NCI-H2029 treated with DMSO at 0.1 percent for 48 hours (cell line): ENCODE measurements at regions not wholly inside any gene's neighbourhood (a gene's known extent, or its start where the extent isn't known, plus 50 kb on each side); places are given as distances from the start of the nearest gene placed in this dataset.

Experiments
- DNase-seq: peaks from one replicate; lab custom pipeline; 2025; lab: John Stamatoyannopoulos, UW

DNA sequence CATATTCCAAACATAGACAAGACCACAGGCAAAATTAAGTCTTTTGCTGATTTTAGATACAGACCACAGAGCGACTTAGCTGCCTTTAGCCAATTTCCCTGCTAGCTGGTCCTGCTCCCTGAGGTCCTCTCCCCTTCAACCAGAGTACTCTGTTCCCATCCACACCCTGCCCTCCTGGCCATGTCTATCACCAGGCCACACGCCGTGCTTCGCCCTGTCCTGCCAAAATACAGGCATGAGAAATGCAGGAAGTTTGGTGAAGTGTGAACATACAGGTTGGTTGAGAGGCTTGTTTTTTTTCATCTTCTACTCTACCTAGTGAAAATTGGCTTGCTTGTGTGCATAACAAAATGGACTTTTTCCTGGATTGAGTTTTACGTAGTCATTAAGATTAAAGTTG, 226.2 kb upstream of the TENM3 start:
- no peak for DNase-seq

DNA sequence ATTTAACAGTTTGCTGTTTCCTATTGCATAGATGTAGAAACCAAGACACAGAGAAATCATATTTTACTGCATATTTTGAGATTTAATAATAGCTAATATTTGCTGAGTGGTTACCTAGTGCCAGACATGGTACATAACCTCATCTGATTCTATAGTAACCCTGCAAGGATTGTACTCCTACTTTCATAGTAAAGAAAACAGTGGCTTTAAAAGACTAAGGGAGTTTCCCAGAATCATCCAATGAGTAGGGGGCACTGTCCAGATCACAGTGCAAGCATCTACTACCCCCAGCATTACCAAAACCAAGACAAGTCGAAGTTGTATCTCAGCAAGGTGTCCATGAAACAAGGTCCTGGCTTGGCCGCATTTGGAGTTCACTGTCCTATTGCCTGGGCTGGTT, 224.5 kb upstream of the TENM3 start:
- DNase-seq, result no peak

DNA sequence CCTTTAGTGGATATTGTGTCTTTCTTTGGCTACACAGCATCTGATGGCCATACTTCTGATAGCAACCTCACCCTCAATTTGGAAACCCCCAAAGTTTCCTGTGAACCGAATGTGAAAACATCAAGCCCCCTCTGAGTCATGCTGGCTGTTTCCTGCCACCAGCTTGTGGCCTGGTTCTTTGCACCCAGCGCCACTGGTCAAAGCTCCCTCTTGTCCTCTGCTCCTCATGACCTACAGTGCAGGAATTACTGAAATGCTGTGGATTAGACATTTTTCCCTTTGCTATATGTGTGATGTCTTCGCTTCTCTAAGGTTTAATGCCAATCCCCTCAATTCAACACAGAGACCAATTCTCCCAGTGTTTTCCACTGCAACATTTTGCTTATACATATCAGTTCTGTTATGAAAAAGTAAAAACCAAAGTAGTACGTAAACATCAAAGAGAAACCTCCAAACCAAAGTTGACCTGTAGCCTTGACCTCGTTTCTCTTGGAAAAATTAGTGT, 224.0 kb upstream of the TENM3 start:
- no peak for DNase-seq

DNA sequence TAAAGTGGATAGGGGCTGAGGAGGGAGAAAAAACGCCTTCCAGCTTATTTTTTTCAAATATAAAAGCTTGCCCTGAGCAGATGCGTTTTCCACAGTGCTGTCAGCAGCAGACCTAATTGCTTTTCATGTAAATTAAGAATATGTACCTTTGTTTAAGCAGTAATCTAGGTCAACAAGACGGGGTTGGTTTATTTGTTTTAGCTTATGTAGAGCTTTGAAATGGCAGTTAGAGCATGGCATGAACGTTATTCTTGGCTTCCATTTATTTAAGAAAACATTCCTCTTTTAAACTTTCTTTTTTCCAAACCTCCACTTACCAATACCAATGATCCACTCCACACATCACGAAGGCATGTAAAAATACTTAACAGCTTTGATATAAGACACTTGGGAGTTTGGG, 220.3 kb upstream of the TENM3 start:
- peak; percentile 62 for DNase-seq

DNA sequence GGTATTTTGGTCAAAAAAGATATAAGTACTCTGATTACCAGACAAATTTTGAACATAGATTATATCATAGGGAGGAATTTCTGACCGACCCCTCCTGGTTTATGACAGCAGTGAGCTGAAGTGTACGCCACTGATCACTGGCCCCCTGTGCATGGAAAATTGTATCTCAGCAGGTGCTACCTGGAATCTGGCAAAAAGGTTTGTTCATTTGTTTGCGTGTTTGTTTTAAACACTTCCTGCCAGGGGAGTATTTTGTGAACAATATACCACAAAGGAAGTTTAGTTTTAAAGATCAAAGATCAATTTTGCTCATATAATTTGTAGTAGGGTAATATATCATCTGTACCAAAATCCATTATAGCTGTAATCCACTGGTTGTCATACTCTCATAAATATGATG, 219.7 kb upstream of the TENM3 start:
- peak; percentile 56 for DNase-seq

DNA sequence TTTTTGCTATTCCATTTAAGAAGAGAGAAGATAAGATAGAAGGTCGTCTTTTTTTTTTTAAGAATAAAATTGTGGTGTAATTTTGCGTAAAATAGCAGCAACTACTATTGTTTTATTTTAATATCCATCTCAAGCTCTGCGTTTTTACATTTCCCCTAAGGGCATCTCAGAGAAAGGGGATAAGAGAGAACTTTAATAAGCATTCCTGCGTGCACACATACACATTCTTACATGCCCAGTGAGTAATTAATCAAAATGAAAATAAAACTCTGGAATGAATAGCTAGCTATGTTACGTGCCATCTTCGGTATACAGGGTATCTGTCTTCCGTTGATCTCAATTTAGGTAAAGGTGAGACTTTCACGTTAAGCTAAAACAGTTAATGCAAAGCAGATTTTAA, 200.3 kb upstream of the TENM3 start:
- DNase-seq, result no peak

DNA sequence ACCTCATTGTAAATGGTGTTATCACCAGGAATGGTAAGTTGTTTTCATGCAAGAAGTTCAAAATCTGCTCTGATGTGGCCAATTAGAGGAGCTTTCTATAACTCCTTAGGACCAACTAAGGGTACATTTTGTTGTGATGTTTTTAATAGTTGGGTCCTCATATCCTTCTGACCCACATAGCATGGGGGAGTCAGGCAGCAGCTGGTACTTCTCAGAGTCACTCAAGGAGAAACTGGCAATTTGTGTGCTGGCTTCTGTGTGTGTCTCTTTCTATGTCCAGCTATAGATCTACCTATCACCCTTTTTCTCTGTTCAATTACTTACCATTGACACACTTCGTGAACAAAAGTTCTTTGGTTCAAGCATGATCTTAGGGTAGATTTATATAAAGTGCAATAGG, 194.3 kb upstream of the TENM3 start:
- no peak for DNase-seq

DNA sequence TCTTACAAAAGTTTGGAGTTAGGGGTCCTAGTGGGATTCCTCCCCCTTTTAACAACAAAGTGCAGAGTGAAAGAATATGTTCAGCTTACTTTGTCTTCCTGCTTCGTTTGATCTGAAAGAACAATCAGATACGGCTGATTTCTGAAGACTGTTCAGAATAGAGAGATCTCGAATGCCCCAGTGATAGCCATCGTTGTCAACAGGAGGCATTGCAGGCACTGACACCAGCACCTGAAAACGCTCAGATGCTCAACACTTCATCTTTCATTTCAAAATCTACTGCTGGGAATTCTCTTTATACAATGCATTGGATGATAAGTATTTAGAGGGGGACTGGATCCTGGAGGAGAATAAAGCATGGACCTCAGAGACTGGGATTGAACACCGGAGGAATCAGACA, 186.3 kb upstream of the TENM3 start:
- DNase-seq, result no peak

DNA sequence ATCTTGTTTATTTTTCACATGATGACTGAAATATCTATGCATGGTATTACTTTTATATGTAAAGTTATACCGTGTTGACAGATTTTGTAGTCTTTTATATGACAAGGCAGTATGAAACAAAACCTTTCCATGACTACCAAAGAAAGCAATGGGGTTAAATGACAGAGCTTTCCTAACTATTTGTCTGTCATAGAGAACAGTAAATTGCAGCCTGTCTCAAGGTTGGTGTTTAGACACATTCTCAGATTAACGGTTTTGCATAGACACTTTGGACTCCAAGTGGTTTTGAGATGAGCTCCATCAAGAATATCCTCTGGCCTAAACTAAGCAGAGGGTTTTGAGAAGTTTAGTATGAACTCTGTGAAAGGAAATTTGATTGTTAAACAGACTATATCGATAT, 180.7 kb upstream of the TENM3 start:
- no peak for DNase-seq

DNA sequence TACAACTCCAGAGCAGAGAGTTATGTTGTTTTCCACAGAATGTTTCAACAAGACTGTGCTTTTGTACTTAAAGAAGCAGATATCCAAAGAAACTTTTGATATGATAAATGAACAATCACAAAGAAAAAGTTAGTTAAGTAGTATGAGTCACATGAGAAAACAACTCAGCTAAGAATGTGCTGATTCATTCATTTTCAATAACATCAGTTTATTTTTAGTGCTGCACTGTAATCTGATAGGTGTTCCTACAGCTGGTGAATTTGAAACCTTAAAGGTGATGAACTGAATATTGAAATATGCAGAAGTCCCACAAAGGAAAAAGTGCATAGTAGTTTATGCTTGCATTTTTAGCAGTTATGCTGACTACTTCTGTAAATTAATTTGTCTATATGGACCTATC, 180.3 kb upstream of the TENM3 start:
- no peak for DNase-seq

DNA sequence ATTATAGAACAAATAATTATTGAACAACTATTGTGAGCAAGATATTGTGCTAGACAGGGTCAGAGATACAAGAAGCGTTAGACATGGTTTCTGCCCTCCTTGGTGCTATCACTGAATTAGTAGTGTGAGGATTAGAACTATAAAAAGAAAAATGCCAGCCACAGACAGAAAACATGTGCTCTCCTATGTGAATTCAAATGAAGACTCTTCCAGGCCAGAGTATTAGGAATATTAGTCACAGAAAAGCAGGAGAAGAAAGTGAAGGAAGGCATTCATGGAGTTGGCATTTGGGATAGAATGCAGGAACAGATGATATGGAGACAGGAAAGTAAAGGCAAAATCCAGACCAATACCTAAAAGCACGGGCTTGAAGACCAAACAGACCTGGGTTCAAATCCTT, 179.6 kb upstream of the TENM3 start:
- no peak for DNase-seq

DNA sequence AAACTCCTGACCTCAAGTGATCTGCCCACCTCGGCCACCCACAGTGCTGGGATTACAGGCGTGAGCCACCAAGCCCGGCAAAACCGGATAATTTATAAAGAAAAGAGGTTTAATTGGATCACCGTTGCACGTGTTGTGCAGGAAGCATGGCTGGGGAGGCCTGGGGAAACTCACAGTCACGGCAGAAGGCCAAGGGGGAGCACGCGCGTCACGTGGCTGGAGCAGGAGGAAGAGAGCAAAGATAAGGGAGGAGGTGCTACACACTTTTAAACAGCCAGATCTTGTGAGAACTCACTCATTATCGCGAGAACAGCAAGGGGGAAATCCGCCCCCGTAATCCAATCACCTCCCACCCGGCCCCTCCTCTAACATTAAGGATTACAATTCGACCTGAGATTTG, 177.9 kb upstream of the TENM3 start:
- DNase-seq, result no peak

DNA sequence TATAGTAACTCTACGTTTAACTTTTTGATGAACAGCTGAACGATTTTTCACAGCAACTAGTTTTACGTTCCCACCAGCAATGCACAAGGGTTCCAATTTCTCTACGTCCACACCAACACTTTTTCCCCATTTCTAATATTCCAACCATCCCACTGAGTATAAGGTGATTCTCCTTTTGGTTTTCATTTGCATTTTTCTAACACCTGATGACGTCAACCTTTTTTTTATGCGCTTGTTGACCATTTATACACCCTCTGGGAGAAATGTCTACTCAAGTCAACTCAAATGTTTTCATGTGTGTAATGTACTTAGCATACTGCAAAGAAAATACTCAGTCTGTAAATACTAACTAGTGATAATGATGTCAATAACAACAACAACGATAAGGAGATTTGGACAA, 177.2 kb upstream of the TENM3 start:
- no peak for DNase-seq

DNA sequence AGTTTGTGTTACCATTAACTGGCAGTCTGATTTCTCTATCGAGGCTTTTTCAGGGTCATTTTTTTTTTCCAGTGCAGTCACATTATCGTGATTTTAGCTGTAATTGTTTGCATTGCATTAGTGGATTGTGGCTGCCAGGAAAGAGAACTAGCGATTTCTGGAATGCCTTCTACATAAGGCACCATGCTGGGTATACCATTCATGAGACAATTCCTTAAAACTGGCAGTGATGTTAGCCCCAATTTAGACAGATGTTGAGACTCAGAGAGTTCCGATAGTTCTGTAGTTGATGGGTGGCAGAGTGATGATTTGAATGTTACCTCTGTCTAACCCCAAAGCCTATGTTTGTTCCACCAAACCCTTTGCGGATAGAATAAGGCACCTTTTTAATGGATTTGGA, 175.4 kb upstream of the TENM3 start:
- no peak for DNase-seq

DNA sequence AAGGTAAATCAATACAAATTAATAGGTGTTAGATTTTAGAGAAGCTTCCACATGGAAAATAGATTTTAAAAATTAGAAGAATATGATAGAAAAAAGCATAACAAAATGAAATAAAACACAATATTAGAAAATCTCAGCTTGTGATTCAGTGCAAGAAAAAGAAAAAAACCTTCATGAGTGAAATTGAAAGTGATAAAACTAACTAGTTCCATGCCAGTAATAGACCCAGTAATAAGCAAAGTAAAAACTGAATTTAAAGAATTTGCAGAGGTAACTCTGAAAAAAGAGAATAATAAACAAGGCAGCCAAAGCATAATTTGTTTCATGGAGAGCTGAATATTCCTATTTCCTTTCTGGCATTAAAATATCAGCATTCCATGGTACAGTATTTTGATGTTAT, 174.3 kb upstream of the TENM3 start:
- DNase-seq, result no peak

DNA sequence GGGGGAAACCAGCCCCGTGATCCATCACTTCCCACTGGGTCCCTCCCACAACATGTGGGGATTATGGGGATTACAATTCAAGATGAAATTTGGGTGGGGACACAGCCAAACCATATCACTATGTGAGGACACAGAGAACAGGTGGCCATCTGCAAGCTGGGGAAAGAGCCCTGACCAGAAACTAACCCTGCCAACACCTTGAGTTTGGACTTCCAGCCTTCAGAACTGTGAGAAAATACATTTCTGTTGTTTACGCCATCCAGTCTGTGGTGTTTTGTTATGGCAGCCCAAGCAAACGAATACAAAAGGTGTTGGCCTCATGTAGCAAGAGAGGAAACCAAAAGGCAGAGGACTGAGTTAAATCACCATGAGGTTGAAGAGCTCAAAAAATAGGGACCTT, 169.9 kb upstream of the TENM3 start:
- DNase-seq, result no peak

DNA sequence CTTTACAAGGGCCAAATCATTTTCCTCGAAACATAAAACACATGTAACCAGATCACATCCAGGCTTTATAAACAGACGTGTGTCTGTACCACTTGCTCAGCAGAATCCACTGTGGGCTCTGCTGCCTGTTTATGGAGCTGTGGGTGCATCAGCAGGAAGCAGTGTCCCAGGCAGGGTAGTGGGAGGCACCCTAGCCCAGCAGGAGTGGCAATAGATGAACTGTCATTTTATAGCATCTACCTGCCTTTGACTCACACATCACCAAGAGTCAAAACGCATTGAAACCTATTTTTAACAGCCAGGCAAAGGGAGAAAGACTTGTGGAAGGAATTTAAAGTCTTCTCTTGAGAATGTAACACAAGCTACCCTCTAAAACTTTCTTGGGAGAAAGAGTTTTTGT, 169.1 kb upstream of the TENM3 start:
- no peak for DNase-seq

DNA sequence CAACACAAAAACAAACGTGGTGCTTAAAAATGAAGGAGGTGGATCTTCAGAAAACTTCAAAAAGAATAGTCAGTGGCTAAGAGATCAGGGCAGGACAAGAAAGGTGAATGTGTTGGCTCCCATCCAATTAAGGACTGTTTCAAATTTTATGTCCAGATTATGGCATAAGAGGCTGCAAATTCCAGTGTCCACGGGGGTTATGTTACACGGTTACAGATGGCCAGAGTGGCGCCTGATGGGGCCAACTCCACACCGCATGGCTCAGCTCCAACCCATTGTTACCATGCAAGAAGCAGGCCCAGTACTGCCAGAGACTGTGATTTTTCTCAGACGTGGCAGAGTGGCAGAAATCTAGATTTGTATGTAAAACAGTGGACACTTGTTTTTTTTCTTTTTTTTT, 168.4 kb upstream of the TENM3 start:
- DNase-seq, result no peak

DNA sequence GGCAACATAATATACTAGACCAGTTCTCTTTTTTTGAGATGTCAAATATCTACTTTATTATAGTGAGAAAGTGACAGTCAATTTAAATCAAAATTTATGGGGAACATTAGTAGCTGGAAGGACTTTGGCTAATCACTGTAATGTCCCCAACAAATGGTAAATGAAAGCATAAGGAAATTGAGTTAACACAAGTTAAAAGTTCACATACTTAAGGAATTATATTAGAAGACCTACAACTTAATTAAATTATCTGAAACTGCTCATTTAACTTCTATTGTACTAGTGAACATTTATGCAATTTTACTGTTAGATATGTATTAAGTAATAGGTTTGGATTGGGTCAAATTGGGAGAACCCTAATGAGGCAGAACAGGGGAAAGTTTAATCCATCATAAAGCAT, 160.3 kb upstream of the TENM3 start:
- DNase-seq, result no peak

DNA sequence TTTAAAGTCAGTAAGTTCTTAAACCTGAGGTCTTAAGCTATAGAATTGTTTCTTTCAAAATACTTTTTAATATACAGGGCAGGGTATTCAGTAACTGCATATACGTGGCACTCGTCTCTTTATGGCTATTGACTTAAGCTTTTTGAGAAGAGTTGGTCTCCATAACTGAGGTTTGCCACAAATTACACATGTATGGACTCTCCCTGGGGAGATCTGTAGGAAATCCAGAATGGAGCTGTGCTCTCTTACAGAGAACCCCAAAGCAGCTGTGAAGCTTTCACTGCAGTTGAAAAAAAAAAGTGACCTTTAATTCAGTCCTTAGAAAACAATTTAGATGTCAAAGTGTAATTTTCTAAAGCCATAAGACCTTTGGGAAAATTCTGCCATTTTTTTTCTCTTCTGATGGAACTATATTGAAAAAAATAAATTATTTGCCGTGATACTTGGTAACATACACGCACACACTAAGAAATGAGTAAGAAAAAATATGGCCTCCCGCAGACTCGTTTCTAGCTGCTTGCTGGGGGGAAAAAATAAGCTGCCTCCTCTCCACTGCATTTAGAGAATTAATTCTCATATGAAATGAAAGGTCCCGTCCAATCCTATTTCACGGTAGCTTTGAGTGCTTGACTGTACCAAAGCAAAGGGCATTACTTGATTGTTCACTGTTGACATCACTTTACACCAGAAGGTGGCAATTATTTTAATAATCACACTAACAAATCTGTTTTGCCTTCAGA, 159.4 kb upstream of the TENM3 start:
- no peak for DNase-seq

DNA sequence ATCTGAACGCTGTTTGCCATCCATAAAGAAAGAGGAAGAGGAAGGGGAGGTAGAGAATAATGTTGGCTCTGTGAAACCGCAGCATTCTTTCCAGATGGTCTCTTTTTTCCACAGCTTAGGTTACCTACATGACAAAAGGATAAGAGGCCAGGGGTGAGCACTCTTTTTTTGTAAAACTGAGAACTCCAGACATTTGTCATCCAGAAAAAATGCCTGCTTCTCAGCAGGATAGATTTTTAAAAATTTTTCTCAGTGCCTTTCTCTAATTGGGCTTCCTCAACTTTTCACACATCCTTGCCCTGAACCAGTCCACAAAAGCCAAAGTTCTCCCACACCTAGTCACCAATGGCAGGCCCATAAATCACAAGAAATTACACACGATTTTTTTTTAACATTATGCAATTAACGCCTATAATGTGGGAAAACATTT, 158.1 kb upstream of the TENM3 start:
- DNase-seq, result no peak

DNA sequence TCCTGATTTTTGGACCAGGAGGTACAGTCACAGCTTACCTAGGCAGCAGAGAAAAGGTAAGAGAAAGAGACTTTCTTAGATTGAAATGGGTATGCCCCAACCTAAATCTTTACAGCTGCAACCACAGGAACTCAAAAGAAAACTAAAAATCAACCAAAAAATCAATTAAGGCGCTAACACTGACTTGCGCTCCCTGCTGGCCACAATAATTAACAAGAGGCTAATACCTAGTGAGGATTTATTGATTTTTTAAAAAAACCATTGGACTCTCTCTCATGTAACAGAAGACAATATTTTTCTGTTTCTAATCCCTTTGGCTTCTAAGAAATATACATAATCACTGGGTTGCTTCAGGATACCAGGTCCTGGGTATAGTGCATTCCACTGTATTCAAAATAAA, 153.9 kb upstream of the TENM3 start:
- no peak for DNase-seq

DNA sequence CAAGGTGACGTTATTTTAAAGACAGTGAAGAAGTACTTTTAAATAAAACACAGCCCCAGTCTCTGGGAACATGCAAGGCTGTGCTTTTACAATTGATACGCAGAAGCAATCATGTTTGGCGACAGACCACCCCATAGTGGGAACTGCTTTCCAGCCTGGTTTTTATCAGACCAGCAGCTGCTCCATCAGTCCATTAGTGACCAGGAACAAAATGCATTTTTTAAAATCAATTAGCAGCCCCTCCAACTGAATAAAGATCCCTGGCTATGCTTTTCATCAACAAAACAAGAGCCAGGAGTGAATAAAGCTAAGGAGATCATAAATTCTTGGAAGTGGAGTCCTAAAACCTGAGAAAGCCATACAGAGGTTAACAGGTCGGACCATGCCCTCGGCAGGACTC, 153.0 kb upstream of the TENM3 start:
- no peak for DNase-seq

DNA sequence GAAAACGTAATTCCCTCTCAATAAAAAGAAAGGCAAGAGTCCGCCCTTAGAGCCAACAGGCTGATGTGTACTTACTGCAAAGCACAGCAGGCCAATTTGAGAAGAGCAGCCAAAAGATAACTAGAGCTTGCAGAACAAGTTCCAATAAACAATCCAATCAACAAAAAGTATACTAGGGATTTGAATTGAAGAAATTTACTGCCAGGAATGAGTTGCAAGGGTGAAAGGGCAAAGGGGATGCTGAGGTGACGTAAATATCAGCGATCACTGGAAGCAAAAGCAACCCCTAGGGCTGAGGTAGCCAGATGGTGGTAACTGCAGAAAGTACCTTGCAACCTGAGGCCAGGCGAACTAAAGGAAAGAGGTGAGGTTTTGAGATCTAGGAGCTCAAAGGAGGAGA, 152.1 kb upstream of the TENM3 start:
- no peak for DNase-seq

DNA sequence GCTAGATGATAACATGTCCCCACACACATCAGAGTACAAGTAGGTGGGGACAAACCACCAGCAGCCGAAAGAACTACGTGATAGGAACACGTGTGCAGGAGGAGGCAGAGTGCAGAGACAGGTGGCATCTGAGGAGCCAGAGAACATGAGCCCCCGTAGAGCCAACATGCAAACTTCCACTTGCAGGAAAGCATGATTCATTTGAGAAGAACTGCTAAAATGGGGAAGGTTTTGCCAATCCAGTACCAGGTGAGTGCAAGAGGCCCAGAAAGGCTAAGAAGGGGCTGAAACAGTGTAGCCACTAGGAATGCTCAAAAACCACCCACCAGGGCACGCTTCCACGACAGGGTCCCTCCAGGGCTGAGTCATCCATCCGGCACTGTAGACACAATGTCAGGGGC, 149.8 kb upstream of the TENM3 start:
- DNase-seq, result no peak
